Activated T-cell treated with anti-CD3 and anti-CD28 coated beads for 48 hours (primary cell): ENCODE measurements at regions not wholly inside any gene's neighbourhood (a gene's known extent, or its start where the extent isn't known, plus 50 kb on each side); places are given as distances from the start of the nearest gene placed in this dataset.

ENCODE experiments used
- DNase-seq: peaks from one replicate; pipeline ENCODE4 v3.0.0-alpha.2; 2020; ENCODE audit warnings: low read depth

DNA sequence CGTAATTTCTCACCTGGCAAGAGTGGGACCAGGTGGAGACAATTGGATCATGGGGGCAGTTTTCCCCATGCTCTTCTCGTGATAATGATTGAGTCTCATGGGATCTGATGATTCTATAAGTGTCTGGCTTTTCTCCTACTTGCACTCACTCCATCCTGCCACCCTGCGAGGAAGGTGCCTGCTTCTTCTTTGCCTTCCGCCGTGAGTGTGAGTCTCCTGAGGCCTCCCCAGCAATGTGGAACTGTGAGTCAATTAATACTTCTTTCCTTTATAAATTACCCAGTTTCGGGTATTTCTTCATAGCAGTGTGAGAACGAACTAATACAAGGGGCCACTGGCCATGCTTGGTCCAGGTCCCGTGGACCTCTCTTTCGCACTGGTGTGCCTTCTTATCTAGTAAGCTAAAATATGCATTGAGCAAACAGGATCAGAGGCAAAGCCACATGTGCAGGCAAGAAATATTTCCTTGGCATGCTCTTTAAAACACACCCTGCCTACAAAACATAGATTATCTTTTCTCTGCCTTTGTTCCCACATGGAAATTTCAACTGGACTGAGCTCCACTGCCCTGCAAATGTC, 821.1 kb downstream of the TRIB2 start:
- DNase-seq, result no peak

DNA sequence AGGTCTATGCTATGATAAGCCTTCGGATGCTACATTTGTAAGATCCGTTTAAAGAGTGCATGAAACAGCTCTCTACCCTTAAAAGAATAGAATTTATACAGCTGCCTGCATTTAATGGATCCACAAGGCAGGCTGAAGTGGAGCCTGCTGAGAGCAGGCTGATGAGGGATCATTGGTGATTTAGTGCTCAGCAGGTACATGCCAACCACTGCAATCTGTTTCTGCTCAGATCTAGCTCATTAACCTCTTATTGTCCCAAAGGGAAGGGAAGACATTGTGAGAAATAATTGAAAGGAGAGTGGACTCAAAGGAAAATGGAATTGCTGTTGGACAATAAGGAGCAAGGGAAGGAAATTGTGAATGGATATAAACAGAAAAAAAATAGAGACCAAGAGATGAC, 822.6 kb downstream of the TRIB2 start:
- no peak for DNase-seq

DNA sequence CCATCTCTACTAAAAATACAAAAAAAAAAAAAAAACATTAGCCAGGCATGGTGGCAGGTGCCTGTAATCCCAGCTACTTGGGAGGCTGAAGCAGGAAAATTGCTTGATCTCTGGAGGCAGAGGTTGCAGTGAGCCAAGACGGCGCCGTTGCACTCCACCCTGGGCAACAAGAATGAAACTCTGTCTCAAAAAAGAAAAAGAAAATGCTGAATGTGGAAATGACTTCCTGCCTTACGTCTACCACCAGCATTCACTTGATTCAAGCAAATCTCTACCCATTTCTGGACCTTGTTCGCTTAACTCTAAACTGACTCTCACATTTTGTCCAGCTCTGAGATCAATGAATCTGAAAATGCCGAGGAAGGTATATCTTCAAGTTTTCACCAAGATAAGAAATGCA, 825.3 kb downstream of the TRIB2 start:
- DNase-seq, result no peak

- no peak for DNase-seq
Measured at GRCh38 chr2:13542642-13543041, 825.9 kb downstream of the TRIB2 start.

DNA sequence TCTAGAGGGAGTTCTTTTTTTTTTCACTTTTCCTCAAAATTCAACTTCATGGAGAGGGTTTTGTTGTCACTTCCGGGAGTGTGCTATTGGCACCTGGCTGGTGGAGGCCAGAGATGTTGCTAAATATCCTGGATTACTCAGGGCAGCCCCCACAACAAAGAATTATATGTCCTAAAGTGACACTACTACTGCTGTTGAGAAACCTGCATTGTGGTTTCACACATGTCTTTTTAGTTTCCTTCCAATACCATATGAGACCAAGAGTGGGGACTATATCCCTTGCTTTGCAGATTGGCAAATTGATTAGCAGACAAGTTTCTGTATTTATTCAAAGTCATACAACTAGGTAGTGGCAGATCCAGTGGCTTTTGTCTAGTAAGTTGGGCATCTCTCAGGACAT, 826.8 kb downstream of the TRIB2 start:
- DNase-seq, result no peak

- no peak for DNase-seq
Measured at GRCh38 chr2:13545320-13545719, 828.6 kb downstream of the TRIB2 start.

DNA sequence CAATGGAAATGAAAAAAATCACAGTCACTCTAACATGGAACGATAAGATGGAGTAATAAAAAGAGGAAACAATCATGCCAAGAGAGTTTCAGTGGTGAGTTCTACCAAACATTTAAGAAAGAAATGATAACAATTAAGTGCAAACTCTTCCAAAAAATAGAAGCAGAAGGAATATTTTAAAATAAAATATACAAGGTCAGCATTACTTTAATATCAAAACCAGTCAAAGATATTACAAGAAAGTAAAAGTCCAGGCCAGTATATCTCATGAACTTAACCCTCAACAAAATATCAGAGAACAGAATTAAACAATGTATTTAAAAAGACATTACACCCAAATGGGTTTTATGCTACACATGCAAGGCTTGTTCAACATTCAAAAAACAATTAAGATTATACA, 829.4 kb downstream of the TRIB2 start:
- DNase-seq, result no peak

DNA sequence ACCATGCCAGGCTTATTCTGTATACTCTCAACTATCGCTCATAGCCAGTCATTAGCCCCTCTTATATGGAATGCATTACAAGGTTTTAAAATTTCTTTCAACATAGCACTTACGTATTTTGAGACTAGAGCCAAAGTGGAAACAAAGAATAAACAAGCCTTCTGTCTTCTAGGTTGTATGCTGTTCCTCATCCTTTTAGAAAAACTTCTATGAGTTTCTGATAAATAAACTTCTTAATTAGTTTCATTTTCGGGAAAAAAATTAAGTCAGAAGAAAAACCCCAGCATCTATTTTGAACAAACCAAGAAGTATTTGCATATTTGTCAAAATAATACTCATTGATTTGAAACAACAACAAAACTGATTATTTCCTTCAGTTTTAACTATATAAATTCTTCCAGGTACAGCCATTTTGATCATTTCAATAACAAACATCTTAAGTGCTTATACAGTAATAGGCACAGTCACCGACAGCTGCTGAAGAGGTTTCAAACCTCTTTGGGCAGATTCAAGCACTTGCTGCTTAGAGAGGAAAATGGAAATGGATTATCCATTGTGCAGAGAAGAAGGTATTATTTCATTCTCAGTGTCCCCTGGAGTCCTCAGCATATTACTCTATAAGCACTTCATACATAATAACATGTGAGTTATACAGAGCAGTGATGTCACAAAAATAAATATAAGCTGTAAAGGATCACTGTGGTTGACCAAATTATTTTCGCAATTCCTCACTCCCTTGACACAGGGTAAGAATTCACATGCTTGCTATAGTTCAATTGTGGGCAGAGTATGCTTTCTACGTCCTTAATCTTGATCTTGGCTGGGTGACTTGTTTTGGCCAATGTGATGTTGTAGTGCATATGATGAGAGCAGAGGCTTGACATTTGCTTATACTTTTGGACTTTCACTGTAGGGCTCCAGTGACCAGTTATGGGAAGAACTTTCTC, 833.8 kb downstream of the TRIB2 start:
- no peak for DNase-seq

GRCh38 chr2:13558368-13558767, 841.6 kb downstream of the TRIB2 start:
- no peak for DNase-seq

- no peak for DNase-seq
Measured at GRCh38 chr2:13560322-13560721, 843.6 kb downstream of the TRIB2 start.

DNA sequence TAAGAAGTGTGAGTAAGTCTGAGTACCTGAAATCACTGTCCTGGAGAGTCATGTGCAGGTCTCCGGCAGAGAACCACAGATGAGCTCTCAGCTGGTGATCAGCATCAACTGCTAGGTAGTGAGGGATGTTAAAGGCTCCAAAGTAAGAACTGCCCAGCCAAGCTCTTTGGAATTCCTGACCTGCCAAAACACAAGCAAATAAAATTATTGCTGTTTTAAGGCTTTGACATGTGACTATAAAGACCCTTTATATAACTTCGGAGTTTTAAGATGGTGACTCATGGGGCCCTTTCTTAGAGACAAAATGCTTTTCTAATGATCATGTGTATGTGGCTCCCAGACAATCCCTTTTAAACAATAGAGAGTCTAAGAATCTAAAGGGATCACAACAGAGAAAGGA, 855.7 kb downstream of the TRIB2 start:
- DNase-seq, result no peak

DNA sequence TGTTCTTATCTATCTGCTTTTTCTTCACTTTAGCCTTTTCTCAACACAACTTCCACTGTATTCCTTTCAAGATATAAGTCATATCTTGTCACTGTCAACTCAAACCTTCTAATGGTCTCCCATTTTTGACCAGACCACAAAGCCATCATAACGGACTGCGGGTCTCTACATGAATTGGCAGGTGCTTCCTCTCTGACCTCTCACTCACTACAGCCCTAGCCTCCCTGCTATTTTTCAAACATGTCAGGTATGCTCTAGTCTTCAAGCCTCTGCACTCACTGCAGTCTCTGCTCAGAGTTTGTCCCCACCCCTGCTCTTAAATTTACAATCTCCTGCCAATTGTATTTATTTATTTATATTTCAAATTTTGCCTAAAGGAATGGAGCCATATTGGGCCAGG, 858.1 kb downstream of the TRIB2 start:
- DNase-seq, result no peak

GRCh38 chr2:13576406-13577036, 859.8 kb downstream of the TRIB2 start:
- DNase-seq, result no peak

DNA sequence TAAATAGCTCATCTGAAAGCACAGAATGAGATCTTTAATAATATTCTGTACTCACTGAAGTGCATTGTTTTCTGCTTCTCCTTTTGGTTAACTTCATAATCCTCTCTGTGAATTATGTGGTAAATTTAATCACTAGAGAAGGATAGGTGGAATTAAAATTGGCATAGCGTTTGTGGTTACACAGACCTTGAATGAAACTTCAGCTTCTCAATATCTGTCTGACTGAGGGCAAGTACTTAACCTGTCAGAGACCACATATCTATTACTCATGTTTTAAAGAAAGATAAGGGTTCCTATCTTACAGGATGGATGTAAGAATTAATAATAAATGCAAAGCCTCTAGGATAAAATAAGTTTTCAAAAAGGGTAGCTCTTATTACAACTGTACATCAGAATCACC, 861.8 kb downstream of the TRIB2 start:
- DNase-seq, result no peak

DNA sequence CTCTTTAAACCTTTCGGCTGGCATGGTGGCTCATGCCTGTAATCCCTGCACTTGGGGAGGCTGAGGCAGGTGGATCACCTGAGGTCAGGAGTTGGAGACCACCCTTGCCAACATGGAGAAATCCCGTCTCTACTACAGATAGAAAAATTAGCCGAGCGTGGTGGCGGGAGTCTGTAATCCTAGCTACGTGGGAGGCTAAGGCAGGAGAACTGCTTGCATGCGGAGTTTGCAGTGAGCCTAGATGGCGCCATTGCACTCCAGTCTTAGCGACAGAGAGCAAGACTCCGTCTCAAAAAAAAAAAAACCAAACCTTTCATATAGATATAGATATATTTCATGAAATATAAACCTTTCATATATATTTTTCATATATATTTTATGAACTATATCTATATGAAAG, 864.7 kb downstream of the TRIB2 start:
- no peak for DNase-seq

GRCh38 chr2:13583609-13584008, 866.9 kb downstream of the TRIB2 start:
- DNase-seq, result no peak

- no peak for DNase-seq
Measured at GRCh38 chr2:13584020-13584419, 867.3 kb downstream of the TRIB2 start.

DNA sequence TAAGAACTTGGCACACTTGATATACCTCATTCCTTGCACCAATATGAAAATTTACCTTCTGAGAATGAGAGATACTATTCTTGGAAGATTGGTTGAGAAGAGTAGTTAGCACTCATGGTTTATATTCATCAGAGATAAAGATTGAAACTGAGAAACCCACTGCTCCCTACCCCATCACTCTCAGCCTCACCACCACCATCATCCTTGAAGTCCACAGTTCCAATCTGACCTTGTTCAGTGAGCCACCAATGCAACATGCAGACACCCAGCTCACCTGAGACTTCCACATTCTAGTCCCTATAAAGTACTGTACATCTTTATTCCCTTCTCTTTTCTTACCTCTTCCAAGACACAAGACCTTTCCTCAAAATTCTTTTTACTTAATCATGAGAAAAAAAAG, 869.0 kb downstream of the TRIB2 start:
- DNase-seq, result no peak

- no peak for DNase-seq
Measured at GRCh38 chr2:13596233-13596632, 879.5 kb downstream of the TRIB2 start.

- DNase-seq, result no peak
Measured at GRCh38 chr2:13597176-13597575, 880.4 kb downstream of the TRIB2 start.

DNA sequence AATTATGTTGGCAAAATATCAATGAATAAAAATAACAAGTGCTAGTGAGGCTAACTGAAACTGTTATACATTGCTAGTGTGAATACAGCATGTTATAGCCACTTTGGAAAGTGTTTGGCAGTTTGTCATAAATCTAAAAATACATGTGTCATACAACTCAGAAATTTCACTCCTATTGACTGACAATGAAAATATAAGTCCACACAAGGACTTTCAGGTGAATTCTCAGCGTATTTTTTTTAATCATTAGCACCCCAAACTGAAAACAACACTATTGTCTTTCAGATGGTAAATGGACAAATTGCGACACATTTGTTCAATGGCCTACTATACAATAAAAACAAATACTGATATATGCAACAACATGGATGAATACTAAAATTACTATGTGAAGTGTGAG, 884.8 kb downstream of the TRIB2 start:
- DNase-seq, result no peak

DNA sequence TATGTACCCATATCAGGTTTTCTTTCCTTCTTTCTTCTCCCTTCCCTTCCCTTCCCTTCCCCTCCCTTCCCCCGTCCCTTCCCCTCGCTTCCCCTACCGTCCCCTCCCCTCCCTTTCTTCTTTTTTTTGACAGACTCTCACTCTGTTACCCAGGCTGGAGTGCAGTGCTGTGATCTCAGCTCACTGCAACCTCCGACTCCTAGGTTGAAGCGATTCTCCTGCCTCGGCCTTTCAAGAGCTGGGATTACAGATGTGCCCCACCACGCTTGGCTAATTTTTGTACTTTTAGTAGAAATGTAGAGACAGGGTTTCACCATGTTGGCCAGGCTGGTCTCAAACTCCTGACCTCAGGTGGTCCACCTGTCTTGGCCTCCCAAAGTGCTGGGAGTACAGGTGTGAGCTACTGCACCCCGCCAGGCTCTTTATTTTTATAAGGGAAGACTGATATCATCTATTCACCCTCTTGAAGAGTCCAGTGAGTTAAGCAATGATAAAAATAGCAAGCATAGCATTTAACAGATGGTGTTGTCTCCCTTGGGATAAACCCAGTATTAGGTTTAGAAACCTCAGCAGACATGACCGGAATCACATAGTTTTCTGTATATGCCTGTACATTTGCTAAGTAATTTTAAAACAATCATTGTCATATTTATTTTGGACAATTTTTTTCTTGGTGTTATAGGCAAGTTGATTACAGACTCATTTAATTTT, 888.4 kb downstream of the TRIB2 start:
- DNase-seq, result no peak

DNA sequence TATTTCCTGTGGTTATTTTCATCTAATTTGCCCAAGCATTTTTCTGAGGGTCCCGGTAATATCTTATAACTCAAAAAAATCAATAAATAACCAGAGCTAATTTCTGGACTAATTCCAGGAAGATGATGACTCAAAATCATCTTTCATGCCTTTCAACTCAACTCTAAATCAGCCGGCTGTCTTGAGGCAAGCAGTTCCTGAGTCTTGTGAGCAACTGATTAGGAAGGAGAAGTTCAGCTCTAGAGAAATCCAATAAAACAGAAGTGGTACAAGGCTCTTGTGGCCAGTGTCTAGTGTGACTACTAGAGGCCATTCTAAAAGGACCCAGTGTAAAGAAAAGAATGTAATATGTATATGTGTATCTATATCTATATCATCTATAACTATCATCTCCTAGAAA, 890.4 kb downstream of the TRIB2 start:
- no peak for DNase-seq
